ENCODE measurements at regions not wholly inside any gene's neighbourhood (a gene's known extent, or its start where the extent isn't known, plus 50 kb on each side); places are given as distances from the start of the nearest gene placed in this dataset.

- TF ChIP-seq, protein P1, sequence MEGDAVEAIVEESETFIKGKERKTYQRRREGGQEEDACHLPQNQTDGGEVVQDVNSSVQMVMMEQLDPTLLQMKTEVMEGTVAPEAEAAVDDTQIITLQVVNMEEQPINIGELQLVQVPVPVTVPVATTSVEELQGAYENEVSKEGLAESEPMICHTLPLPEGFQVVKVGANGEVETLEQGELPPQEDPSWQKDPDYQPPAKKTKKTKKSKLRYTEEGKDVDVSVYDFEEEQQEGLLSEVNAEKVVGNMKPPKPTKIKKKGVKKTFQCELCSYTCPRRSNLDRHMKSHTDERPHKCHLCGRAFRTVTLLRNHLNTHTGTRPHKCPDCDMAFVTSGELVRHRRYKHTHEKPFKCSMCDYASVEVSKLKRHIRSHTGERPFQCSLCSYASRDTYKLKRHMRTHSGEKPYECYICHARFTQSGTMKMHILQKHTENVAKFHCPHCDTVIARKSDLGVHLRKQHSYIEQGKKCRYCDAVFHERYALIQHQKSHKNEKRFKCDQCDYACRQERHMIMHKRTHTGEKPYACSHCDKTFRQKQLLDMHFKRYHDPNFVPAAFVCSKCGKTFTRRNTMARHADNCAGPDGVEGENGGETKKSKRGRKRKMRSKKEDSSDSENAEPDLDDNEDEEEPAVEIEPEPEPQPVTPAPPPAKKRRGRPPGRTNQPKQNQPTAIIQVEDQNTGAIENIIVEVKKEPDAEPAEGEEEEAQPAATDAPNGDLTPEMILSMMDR (IDR thresholded peaks at IDR 0.05; ENCODE audit: insufficient read depth, low read length) = no peak
- DNase-seq (ENCODE audit: low read depth) = peak; percentile 21
- H3K4me3 ChIP-seq (ENCODE audit: low read depth, low read length) = no peak overlapping the region
Measured at GRCh38 chr4:110848787-110849186, 225.9 kb upstream of the PITX2 start.

DNA sequence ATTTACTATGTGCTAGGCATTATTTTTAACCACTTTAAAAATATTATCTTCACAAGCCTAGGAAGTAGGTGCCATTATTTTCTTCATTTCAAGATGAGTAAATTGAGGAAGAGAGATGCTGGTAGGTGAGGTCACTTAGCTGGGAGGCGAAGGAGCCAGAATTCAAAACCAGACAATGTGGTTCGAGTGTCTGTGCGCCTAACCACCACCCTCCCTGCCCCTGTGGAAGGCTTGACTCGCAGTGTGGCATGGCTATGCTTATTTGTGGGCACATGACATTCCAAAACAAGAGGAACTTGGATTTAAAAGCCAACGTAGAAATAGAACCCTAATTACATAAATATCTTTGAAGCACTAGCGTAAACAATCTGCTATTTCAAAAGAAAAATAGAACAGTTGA is 226.6 kb upstream of the PITX2 start:
- H3K4me3 ChIP-seq (ENCODE audit: low read depth, low read length) = no peak overlapping the region
- no peak for DNase-seq (ENCODE audit: low read depth)
- TF ChIP-seq, protein P1 (IDR thresholded peaks at IDR 0.05; ENCODE audit: insufficient read depth, low read length) = no peak

GRCh38 chr4:110850461-110851442 is 227.9 kb upstream of the PITX2 start:
- no peak for DNase-seq (ENCODE audit: low read depth)
- no peak overlapping the region for H3K4me3 ChIP-seq (ENCODE audit: low read depth, low read length)

DNA sequence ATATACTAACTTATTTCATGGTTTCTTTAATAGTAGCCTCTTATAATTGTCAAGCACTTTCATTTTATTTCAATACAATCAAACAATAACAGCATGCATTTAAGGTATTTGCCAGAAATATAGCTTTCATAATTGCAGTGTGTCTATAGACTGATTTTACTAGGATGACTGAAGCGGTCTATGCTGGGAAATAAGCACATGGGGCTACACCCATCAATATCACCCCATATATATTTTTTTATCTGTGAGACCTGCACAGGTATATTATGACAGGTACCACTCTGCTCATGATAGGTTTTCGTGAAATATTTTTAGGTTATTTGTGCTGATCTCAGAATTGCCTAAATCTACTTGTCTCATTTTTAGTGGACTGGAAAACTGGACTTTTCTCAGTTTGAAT is 229.1 kb upstream of the PITX2 start:
- TF ChIP-seq, protein P1 (IDR thresholded peaks at IDR 0.05; ENCODE audit: insufficient read depth, low read length) = no peak
- H3K4me3 ChIP-seq (ENCODE audit: low read depth, low read length) = no peak overlapping the region
- no peak for DNase-seq (ENCODE audit: low read depth)

More at GRCh38 chr4:110850461-110851442, 227.9 kb upstream of the PITX2 start:
- TF ChIP-seq, protein P1 (IDR thresholded peaks at IDR 0.05; ENCODE audit: insufficient read depth, low read length) = no peak

- TF ChIP-seq, protein P1 (IDR thresholded peaks at IDR 0.05; ENCODE audit: insufficient read depth, low read length) = no peak
- DNase-seq (ENCODE audit: low read depth) = no peak
Measured at GRCh38 chr4:110852793-110853192, 229.9 kb upstream of the PITX2 start.

GRCh38 chr4:110853242-110853641 is 230.4 kb upstream of the PITX2 start:
- no peak overlapping the region for H3K4me3 ChIP-seq (ENCODE audit: low read depth, low read length)
- TF ChIP-seq, protein P1 (IDR thresholded peaks at IDR 0.05; ENCODE audit: insufficient read depth, low read length) = no peak
- no peak for DNase-seq (ENCODE audit: low read depth)

More at GRCh38 chr4:110852793-110853192, 229.9 kb upstream of the PITX2 start:
- no peak overlapping the region for H3K4me3 ChIP-seq (ENCODE audit: low read depth, low read length)
